ENCODE measurements at regions not wholly inside any gene's neighbourhood (a gene's known extent, or its start where the extent isn't known, plus 50 kb on each side); places are given as distances from the start of the nearest gene placed in this dataset.

DNA sequence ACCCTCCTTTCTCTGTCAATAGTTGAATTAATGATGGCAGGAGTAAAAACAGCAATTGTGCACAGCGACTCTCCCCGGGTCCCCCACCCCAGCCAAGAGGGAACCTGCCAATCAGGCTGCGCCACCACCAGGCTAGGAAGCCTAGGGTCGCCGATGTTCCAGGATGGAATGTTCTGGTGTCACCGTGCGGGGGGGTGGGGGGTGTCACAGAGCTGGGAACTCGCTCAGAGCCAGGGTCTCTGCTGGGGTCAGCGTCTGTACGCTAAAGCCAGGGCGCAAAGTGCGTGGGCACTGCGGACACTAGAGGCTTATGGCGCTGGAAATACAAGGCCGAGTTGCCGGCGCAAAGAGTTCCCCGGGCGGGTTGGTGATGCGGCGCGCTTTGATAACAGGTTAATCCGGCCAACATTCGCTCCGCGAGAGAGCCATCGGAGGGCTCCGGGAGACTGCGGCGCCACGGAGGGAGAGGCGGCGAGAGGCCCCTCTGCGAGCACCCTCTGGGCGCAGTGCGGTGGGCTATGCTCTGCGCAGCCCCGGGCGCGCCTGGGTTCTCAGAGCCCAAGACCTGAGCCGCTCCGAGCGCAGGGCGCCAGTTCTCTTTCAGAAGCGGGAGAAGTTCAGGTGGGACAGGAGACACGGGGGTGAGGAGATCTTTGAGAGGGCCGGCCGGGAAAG is 192.3 kb downstream of the EMX2 start:
- TF ChIP-seq CTCF (IDR thresholded peaks at IDR 0.05) (no peak), POLR2A (IDR thresholded peaks at IDR 0.05) (no peak), EP300 (IDR thresholded peaks at IDR 0.05) (no peak)
